ENCODE measurements at regions not wholly inside any gene's neighbourhood (a gene's known extent, or its start where the extent isn't known, plus 50 kb on each side); places are given as distances from the start of the nearest gene placed in this dataset.

GRCh38 chr1:95927061-95927460 lies 693.1 kb downstream of the RWDD3 start:
- H3K27me3 ChIP-seq (ENCODE audit: control insufficient read depth, insufficient read depth, low read length) = no peaks in the 10 kb centered on the region
- no peaks in the 10 kb centered on the region for H3K4me1 ChIP-seq (ENCODE audit: control insufficient read depth, insufficient read depth, low read length)
- no peak overlapping the region for H3K27ac ChIP-seq (ENCODE audit: low read depth, low read length)
- no peak overlapping the region for H3K9ac ChIP-seq (ENCODE audit: low read depth, low read length)
- no peaks in the 10 kb centered on the region for H3K36me3 ChIP-seq (ENCODE audit: control insufficient read depth, insufficient read depth, low read length)
- H3K4me3 ChIP-seq (ENCODE audit: low read depth, low read length) = no peak overlapping the region
- no peaks in the 10 kb centered on the region for H3K9me3 ChIP-seq (ENCODE audit: control insufficient read depth, insufficient read depth, low read length)

GRCh38 chr1:95935719-95936118 lies 701.7 kb downstream of the RWDD3 start:
- no peaks in the 10 kb centered on the region for H3K27me3 ChIP-seq (ENCODE audit: control insufficient read depth, insufficient read depth, low read length)
- H3K27ac ChIP-seq (ENCODE audit: low read depth, low read length) = no peak overlapping the region
- no peaks in the 10 kb centered on the region for H3K4me1 ChIP-seq (ENCODE audit: control insufficient read depth, insufficient read depth, low read length)
- no peak overlapping the region for H3K9ac ChIP-seq (ENCODE audit: low read depth, low read length)
- H3K4me3 ChIP-seq (ENCODE audit: low read depth, low read length) = no peak overlapping the region
- H3K36me3 ChIP-seq (ENCODE audit: control insufficient read depth, insufficient read depth, low read length) = no peaks in the 10 kb centered on the region
- no peaks in the 10 kb centered on the region for H3K9me3 ChIP-seq (ENCODE audit: control insufficient read depth, insufficient read depth, low read length)

GRCh38 chr1:95941121-95941798 lies 707.2 kb downstream of the RWDD3 start:
- H3K9ac ChIP-seq (ENCODE audit: low read depth, low read length) = no peak overlapping the region
- no peak overlapping the region for H3K27ac ChIP-seq (ENCODE audit: low read depth, low read length)
- H3K4me1 ChIP-seq (ENCODE audit: control insufficient read depth, insufficient read depth, low read length) = no peaks in the 10 kb centered on the region
- H3K9me3 ChIP-seq (ENCODE audit: control insufficient read depth, insufficient read depth, low read length) = no peaks in the 10 kb centered on the region
- H3K36me3 ChIP-seq (ENCODE audit: control insufficient read depth, insufficient read depth, low read length) = no peaks in the 10 kb centered on the region
- H3K4me3 ChIP-seq (ENCODE audit: low read depth, low read length) = no peak overlapping the region
- no peaks in the 10 kb centered on the region for H3K27me3 ChIP-seq (ENCODE audit: control insufficient read depth, insufficient read depth, low read length)

GRCh38 chr1:95948023-95948422 lies 714.0 kb downstream of the RWDD3 start:
- Histone ChIP-seq H3K36me3 (ENCODE audit: control insufficient read depth, insufficient read depth, low read length) (no peaks in the 10 kb centered on the region), H3K27me3 (ENCODE audit: control insufficient read depth, insufficient read depth, low read length) (no peaks in the 10 kb centered on the region), H3K4me1 (ENCODE audit: control insufficient read depth, insufficient read depth, low read length) (no peaks in the 10 kb centered on the region), H3K27ac (ENCODE audit: low read depth, low read length) (no peak overlapping the region), H3K4me3 (ENCODE audit: low read depth, low read length) (no peak overlapping the region), H3K9me3 (ENCODE audit: control insufficient read depth, insufficient read depth, low read length) (no peaks in the 10 kb centered on the region), H3K9ac (ENCODE audit: low read depth, low read length) (no peak overlapping the region)

GRCh38 chr1:95951371-95952102 lies 717.5 kb downstream of the RWDD3 start:
- Histone ChIP-seq H3K36me3 (ENCODE audit: control insufficient read depth, insufficient read depth, low read length) (no peaks in the 10 kb centered on the region), H3K27me3 (ENCODE audit: control insufficient read depth, insufficient read depth, low read length) (no peaks in the 10 kb centered on the region), H3K4me1 (ENCODE audit: control insufficient read depth, insufficient read depth, low read length) (peaks cover 16% of the 10 kb centered on the region), H3K27ac (ENCODE audit: low read depth, low read length) (no peak overlapping the region), H3K9ac (ENCODE audit: low read depth, low read length) (no peak overlapping the region), H3K9me3 (ENCODE audit: control insufficient read depth, insufficient read depth, low read length) (no peaks in the 10 kb centered on the region), H3K4me3 (ENCODE audit: low read depth, low read length) (no peak overlapping the region)

- no peak overlapping the region for H3K9ac ChIP-seq (ENCODE audit: low read depth, low read length)
- H3K4me1 ChIP-seq (ENCODE audit: control insufficient read depth, insufficient read depth, low read length) = peaks cover 16% of the 10 kb centered on the region
- H3K36me3 ChIP-seq (ENCODE audit: control insufficient read depth, insufficient read depth, low read length) = no peaks in the 10 kb centered on the region
- no peaks in the 10 kb centered on the region for H3K9me3 ChIP-seq (ENCODE audit: control insufficient read depth, insufficient read depth, low read length)
- no peak overlapping the region for H3K4me3 ChIP-seq (ENCODE audit: low read depth, low read length)
- no peak overlapping the region for H3K27ac ChIP-seq (ENCODE audit: low read depth, low read length)
- no peaks in the 10 kb centered on the region for H3K27me3 ChIP-seq (ENCODE audit: control insufficient read depth, insufficient read depth, low read length)
Measured at GRCh38 chr1:95953015-95953414, 719.0 kb downstream of the RWDD3 start.

- Histone ChIP-seq H3K27ac (ENCODE audit: low read depth, low read length) (no peak overlapping the region), H3K9ac (ENCODE audit: low read depth, low read length) (no peak overlapping the region), H3K4me3 (ENCODE audit: low read depth, low read length) (no peak overlapping the region), H3K36me3 (ENCODE audit: control insufficient read depth, insufficient read depth, low read length) (no peaks in the 10 kb centered on the region), H3K27me3 (ENCODE audit: control insufficient read depth, insufficient read depth, low read length) (no peaks in the 10 kb centered on the region), H3K9me3 (ENCODE audit: control insufficient read depth, insufficient read depth, low read length) (peaks cover 1% of the 10 kb centered on the region; the same call in 1 of the 2 replicates), H3K4me1 (ENCODE audit: control insufficient read depth, insufficient read depth, low read length) (peaks cover 16% of the 10 kb centered on the region)
Measured at GRCh38 chr1:95954585-95954984, 720.6 kb downstream of the RWDD3 start.

- H3K27me3 ChIP-seq (ENCODE audit: control insufficient read depth, insufficient read depth, low read length) = no peaks in the 10 kb centered on the region
- no peak overlapping the region for H3K4me3 ChIP-seq (ENCODE audit: low read depth, low read length)
- no peak overlapping the region for H3K9ac ChIP-seq (ENCODE audit: low read depth, low read length)
- H3K36me3 ChIP-seq (ENCODE audit: control insufficient read depth, insufficient read depth, low read length) = no peaks in the 10 kb centered on the region
- H3K4me1 ChIP-seq (ENCODE audit: control insufficient read depth, insufficient read depth, low read length) = peaks cover 16% of the 10 kb centered on the region
- peaks cover 8% of the 10 kb centered on the region; the same call in 1 of the 2 replicates for H3K9me3 ChIP-seq (ENCODE audit: control insufficient read depth, insufficient read depth, low read length)
- H3K27ac ChIP-seq (ENCODE audit: low read depth, low read length) = no peak overlapping the region
Measured at GRCh38 chr1:95956215-95956614, 722.2 kb downstream of the RWDD3 start.

GRCh38 chr1:95957748-95958147 lies 723.7 kb downstream of the RWDD3 start:
- Histone ChIP-seq H3K4me3 (ENCODE audit: low read depth, low read length) (no peak overlapping the region), H3K9ac (ENCODE audit: low read depth, low read length) (no peak overlapping the region), H3K27ac (ENCODE audit: low read depth, low read length) (no peak overlapping the region), H3K27me3 (ENCODE audit: control insufficient read depth, insufficient read depth, low read length) (no peaks in the 10 kb centered on the region), H3K4me1 (ENCODE audit: control insufficient read depth, insufficient read depth, low read length) (peaks cover 16% of the 10 kb centered on the region), H3K9me3 (ENCODE audit: control insufficient read depth, insufficient read depth, low read length) (peaks cover 8% of the 10 kb centered on the region; the same call in 1 of the 2 replicates), H3K36me3 (ENCODE audit: control insufficient read depth, insufficient read depth, low read length) (no peaks in the 10 kb centered on the region)

GRCh38 chr1:95966866-95967265 lies 732.9 kb downstream of the RWDD3 start:
- H3K27me3 ChIP-seq (ENCODE audit: control insufficient read depth, insufficient read depth, low read length) = no peaks in the 10 kb centered on the region
- no peak overlapping the region for H3K4me3 ChIP-seq (ENCODE audit: low read depth, low read length)
- no peaks in the 10 kb centered on the region for H3K36me3 ChIP-seq (ENCODE audit: control insufficient read depth, insufficient read depth, low read length)
- no peaks in the 10 kb centered on the region for H3K9me3 ChIP-seq (ENCODE audit: control insufficient read depth, insufficient read depth, low read length)
- H3K27ac ChIP-seq (ENCODE audit: low read depth, low read length) = no peak overlapping the region
- no peak overlapping the region for H3K9ac ChIP-seq (ENCODE audit: low read depth, low read length)
- H3K4me1 ChIP-seq (ENCODE audit: control insufficient read depth, insufficient read depth, low read length) = 0 out of 2 replicates have a peak, but pooled peaks cover 5% of the 10 kb centered on the region

- Histone ChIP-seq H3K27ac (ENCODE audit: low read depth, low read length) (no peak overlapping the region), H3K4me1 (ENCODE audit: control insufficient read depth, insufficient read depth, low read length) (no peaks in the 10 kb centered on the region), H3K4me3 (ENCODE audit: low read depth, low read length) (no peak overlapping the region), H3K36me3 (ENCODE audit: control insufficient read depth, insufficient read depth, low read length) (no peaks in the 10 kb centered on the region), H3K9me3 (ENCODE audit: control insufficient read depth, insufficient read depth, low read length) (no peaks in the 10 kb centered on the region), H3K9ac (ENCODE audit: low read depth, low read length) (no peak overlapping the region), H3K27me3 (ENCODE audit: control insufficient read depth, insufficient read depth, low read length) (no peaks in the 10 kb centered on the region)
Measured at GRCh38 chr1:95974586-95974985, 740.6 kb downstream of the RWDD3 start.

Measured in HUES48 (cell line).